NCI-H82 treated with DMSO at 0.1 percent for 48 hours (cell line): ENCODE measurements at regions not wholly inside any gene's neighbourhood (a gene's known extent, or its start where the extent isn't known, plus 50 kb on each side); places are given as distances from the start of the nearest gene placed in this dataset.

Source experiments
- DNase-seq: peaks from one replicate; lab custom pipeline; 2025; ENCODE audit not compliant: unreplicated experiment; lab: John Stamatoyannopoulos, UW

GRCh38 chr18:66676699-66677098 lies 72.8 kb upstream of the CDH19 start:
- no peak for DNase-seq

GRCh38 chr18:66674286-66674685 lies 70.4 kb upstream of the CDH19 start:
- DNase-seq = no peak

GRCh38 chr18:66668706-66669105 lies 64.8 kb upstream of the CDH19 start:
- no peak for DNase-seq

GRCh38 chr18:66662632-66663031 lies 58.7 kb upstream of the CDH19 start:
- no peak for DNase-seq

DNA sequence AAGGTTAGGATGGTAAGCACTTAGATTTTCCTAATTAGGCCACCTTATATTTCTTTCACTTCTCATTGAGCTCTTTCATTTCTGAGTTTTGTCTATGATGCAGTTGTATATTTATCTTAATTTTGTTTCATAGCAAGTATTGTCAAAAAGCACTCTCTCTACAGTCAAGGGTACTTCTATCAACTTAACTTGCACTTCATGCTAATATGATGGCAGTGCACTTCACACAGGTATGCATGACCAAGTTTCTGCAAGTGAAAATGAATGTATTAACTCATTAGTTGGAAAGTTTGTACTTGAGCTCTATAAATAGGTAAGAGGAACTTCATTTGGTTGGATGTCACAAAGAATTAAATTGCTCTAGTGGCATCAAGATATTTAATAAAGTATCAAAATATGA lies 51.5 kb upstream of the CDH19 start:
- no peak for DNase-seq
